Stimulated activated naive CD8-positive, alpha-beta T cell treated with anti-CD3 and anti-CD28 coated beads, Interleukin-15, amount 100 ng/mL, for 72 hours (primary cell): ENCODE measurements at regions not wholly inside any gene's neighbourhood (a gene's known extent, or its start where the extent isn't known, plus 50 kb on each side); places are given as distances from the start of the nearest gene placed in this dataset.
"Not testable (repeated sequence)": the region's sequence is repeated elsewhere in the genome, so short reads cannot be mapped to it uniquely, and the experiment has no call there.

Experiments
- ATAC-seq: fragments of 150-1000 bp; cut with Tn5 transposase; 2 replicates; pipeline ENCODE4 v1.10.0; 2021; ENCODE audit warnings: mild to moderate bottlenecking, moderate library complexity
- DNase-seq, 2 donors: peaks; one replicate each; pipeline ENCODE4 v3.0.0; 2021 to 2022
- H3K27ac Mint-ChIP-seq, 2 donors: one replicate each; pipeline ENCODE4 v1.8.0; 2022; ENCODE audit warnings: mild to moderate bottlenecking in 2 of 2, mixed read lengths in 2 of 2, moderate library complexity in 2 of 2
- H3K27me3 Mint-ChIP-seq: one replicate; pipeline ENCODE4 v1.8.0; 2022; ENCODE audit warnings: mixed read lengths
- H3K4me1 Mint-ChIP-seq: one replicate; pipeline ENCODE4 v1.8.0; 2022; ENCODE audit warnings: mild to moderate bottlenecking, mixed read lengths
- H3K4me3 Mint-ChIP-seq, 2 donors: one replicate each; pipeline ENCODE4 v1.8.0; 2022; ENCODE audit warnings: mild to moderate bottlenecking in 2 of 2, mixed read lengths in 2 of 2, moderate library complexity in 1 of 2
- H3K9me3 Mint-ChIP-seq, 2 donors: one replicate each; pipeline ENCODE4 v1.8.0; 2022; ENCODE audit warnings: mixed read lengths in 2 of 2

DNA sequence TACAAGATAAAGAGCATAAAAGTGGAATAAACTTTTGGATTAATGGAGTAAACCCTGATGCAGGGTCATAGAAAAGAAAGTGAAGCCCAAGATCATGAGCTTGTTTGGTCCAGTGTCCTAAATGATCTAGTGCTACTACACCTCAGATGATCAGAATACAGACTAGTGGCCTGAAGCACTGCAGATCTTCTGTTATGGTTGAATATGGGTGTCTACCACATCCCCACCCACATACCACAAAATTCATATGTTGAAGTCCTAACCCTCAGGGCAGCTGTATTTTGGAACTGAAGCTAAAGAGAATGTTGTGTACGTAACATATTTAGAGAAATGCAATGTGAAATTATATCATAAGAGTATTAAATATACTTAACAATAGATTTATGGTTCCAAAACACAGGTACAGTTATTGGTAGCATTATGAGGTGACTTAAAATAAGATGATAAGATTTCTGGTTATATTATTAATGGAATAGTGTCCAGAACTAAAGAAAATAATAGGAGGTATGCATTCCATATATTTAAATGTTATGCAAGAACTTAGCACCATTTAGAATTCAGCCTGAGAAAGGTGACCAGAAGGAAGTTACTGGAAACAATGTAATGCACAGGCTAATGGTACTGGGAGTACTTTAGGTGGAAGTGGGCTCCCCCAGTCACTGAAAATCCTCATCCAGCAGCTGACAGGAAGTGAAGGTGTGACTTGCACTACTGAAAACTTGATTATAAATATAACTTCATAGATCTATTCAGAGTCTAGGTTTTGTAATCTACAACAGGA is 1155.1 kb downstream of the TAF11L14 start:
- DNase-seq (no peak), ATAC-seq (no peak)
- Mint-ChIP-seq H3K9me3 (no peaks in the 10 kb centered on the region), H3K27me3 (no peaks in the 10 kb centered on the region), H3K27ac (no peak overlapping the region), H3K4me3 (no peak overlapping the region), H3K4me1 (no peaks in the 10 kb centered on the region)

DNA sequence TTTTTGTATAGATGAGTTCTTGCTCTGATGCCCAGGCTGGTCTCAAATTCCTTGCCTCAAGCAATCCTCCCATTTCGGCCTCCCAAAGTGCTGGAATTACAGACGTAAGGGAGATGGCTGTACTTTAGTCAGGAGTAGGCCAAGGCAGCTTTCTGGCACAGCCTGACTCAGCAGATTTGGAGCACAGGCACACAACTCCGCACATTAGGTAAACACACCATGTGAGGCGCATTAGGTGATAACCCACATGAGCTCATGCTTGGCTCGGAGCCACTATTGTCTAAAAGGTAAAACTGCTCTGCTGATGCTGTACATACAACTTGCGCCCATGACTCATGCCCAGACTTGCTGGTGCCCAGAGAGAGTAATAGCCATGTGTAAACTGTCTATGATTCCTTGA is 1157.9 kb downstream of the TAF11L14 start:
- H3K4me1 Mint-ChIP-seq: no peaks in the 10 kb centered on the region
- H3K27me3 Mint-ChIP-seq: no peaks in the 10 kb centered on the region
- ATAC-seq (no peak), DNase-seq (no peak)
- no peak overlapping the region for H3K4me3 Mint-ChIP-seq
- no peak overlapping the region for H3K27ac Mint-ChIP-seq
- H3K9me3 Mint-ChIP-seq: no peaks in the 10 kb centered on the region

DNA sequence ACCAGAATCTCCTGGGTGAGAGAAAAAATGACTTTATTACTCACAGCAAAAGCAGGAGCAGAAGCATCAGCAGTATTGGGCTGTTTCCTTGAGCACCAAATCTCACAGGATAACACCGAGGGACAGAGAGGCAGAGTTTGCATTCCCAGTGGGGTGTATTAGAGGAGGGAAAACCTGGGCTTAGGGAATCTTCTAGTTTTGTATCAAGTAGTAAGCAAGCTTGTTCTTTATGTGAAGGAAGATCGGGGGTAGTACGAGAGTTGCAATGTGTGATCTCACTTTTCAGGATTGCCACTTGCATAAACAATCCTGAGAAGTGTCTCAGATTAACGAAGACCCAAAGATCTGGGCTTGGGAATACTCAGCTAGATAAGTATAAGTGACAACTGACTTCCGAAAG is 1163.0 kb downstream of the TAF11L14 start:
- ATAC-seq: no peak
- H3K4me3 Mint-ChIP-seq: no peak overlapping the region

DNA sequence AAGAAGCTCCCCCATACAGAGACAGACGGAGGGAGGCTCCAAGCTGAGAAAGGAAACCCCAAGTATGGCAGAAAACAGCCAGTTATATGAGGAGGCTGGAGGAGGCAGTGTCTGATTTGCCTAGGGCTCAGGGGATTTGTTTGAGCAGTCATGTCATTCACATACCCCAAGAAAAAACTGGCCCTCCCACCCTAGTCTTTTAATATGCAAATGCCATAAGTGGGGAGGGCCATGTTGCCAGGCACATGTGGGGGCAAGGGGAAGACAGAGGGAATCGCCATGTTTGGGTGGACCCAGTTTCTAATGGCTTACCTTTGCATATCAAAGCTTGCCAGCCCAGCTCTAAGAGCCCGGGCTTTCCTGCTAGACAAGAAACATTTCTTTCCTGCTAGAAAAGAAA is 1163.8 kb downstream of the TAF11L14 start:
- H3K9me3 Mint-ChIP-seq: peaks cover 0 to 9% of the 10 kb centered on the region in 2 donors
- H3K4me3 Mint-ChIP-seq: no peak overlapping the region
- H3K27ac Mint-ChIP-seq: no peak overlapping the region
- H3K4me1 Mint-ChIP-seq: no peaks in the 10 kb centered on the region
- DNase-seq (no peak), ATAC-seq (no peak)
- H3K27me3 Mint-ChIP-seq: no peaks in the 10 kb centered on the region

More for the DNA sequence above, 1163.0 kb downstream of the TAF11L14 start:
- Mint-ChIP-seq H3K9me3 (peaks cover 0 to 9% of the 10 kb centered on the region in 2 donors), H3K27ac (no peak overlapping the region), H3K4me1 (no peaks in the 10 kb centered on the region), H3K27me3 (no peaks in the 10 kb centered on the region)
- DNase-seq: no peak

DNA sequence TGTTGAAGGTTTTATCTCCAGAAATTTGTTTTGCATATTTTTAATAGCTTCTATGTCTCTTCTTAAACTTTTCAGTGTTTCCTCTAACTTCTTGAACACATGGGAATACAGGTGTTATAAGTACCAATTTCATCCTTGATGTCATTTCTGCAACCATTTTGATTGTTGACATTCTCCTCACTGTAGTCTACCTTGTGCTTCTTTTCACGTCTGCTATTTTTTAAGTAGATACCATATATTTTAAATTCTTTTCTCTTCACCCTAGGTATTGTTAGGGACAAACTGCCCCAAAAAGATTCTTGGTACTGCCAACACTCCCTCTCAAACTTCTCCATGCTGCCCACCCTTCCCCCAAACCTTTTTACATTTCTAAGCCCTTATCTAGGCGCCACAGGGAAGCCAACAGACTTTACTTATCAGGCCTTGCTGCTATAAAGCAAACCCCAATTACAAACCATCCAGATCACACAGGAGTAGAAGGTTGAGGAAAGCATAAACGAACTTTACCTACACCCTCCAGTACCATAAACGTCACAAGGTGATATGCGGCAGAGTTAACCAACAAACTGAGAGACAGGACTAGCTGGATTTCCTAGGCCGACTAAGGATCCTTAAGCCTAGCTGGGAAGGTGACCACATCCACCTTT is 1165.3 kb downstream of the TAF11L14 start:
- Mint-ChIP-seq H3K27ac (no peak overlapping the region), H3K9me3 (peaks cover 0 to 9% of the 10 kb centered on the region in 2 donors), H3K4me1 (no peaks in the 10 kb centered on the region), H3K27me3 (no peaks in the 10 kb centered on the region), H3K4me3 (no peak overlapping the region)
- ATAC-seq (no peak), DNase-seq (no peak)

DNA sequence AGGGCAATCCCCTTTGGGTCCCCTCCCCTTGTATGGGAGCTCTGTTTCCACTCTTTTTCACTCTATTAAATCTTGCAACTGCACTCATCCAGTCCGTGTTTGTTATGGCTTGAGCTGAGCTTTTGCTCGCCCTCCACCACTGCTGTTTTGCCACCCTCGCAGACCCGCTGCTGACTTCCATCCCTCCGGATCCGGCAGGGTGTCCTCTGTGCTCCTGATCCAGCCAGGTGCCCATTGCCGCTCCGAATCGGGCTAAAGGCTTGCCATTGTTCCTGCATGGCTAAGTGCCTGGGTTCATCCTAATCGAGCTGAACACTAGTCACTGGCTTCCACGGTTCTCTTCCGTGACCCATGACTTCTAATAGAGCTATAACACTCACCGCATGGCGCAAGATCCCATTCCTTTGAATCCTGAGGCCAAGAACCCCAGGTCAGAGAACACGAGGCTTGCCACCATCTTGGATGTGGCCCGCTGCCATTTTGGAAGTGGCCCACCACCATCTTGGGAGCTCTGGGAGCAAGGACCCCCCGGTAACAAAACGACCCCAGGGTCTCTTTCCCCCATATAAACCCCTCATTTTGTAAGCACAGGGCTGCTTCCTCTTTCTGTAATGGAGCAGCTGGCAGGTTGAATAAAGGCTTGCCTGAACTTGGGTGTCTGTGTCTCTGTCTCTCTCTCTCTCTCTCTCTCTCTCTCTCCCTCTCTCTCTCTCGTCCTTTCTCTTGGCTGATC is 1166.2 kb downstream of the TAF11L14 start:
- no peak overlapping the region for H3K4me3 Mint-ChIP-seq
- ATAC-seq: no peak
- H3K4me1 Mint-ChIP-seq: no peaks in the 10 kb centered on the region
- no peak for DNase-seq
- H3K27me3 Mint-ChIP-seq: no peaks in the 10 kb centered on the region
- peaks cover 0 to 9% of the 10 kb centered on the region in 2 donors for H3K9me3 Mint-ChIP-seq
- H3K27ac Mint-ChIP-seq: no peak overlapping the region

DNA sequence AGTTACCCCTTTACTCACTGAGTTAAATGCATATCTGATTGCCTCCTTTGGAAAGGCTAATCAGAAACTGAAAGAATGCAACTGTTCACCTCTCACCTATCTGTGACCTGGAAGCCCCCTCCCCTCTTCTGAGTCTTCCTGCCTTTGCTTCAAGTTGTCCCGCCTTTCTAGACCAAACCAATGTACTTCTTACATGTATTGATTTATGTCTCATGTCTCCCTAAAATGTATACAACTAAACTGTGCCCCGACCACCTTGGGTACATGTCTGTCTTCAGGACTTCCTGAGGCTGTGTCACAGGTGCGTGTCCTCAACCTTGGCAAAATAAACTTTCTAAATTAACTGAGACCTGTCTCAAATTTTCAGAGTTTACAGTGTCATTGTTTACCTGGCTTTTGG is 1167.2 kb downstream of the TAF11L14 start:
- H3K9me3 Mint-ChIP-seq, DNase-seq, H3K27ac Mint-ChIP-seq, H3K4me1 Mint-ChIP-seq, H3K4me3 Mint-ChIP-seq, H3K27me3 Mint-ChIP-seq, ATAC-seq: not testable (repeated sequence)

DNA sequence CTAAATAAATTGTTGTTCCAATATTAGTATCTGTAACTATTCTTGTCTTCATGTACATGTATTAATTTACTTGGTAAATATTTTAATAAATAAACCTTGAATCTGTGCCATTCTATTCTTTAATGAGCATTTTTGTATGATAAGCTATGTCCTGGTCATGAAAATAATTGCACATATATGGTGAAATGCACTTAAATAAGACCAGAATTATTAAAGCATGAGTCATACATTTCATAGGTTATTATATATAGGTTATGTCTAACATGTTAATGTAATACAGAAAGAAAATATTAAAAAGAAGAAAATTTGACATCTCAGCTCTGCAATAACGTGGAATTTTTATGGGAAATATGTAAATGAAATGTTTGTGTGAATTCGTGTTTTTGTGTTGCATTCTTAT is 1168.1 kb downstream of the TAF11L14 start:
- ATAC-seq (no peak), DNase-seq (no peak)
- Mint-ChIP-seq H3K4me3 (no peak overlapping the region), H3K4me1 (no peaks in the 10 kb centered on the region), H3K27ac (no peak overlapping the region), H3K27me3 (no peaks in the 10 kb centered on the region), H3K9me3 (peaks cover 0 to 9% of the 10 kb centered on the region in 2 donors)

DNA sequence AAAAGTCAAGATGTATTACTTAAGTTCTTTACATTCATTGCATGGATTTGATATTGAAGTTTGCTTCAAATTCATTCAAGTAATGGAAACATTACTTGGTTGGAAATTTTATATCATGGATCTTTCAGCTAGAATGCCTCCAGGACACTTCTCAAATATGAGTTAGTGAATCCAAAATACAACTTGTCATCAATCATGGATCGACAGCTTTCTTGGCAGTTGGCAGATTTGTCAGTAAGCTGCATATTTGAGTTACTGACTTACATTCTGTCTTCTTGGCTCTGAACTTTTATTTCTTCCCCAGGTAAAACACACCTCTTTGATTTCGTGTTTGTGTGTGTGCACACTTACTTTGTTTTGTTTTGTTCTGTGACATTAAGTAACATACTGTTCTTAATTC is 1171.1 kb downstream of the TAF11L14 start:
- Mint-ChIP-seq H3K9me3 (peaks cover 0 to 6% of the 10 kb centered on the region in 2 donors), H3K27me3 (no peaks in the 10 kb centered on the region), H3K4me1 (no peaks in the 10 kb centered on the region), H3K4me3 (no peak overlapping the region), H3K27ac (no peak overlapping the region)
- DNase-seq (no peak), ATAC-seq (no peak)

DNA sequence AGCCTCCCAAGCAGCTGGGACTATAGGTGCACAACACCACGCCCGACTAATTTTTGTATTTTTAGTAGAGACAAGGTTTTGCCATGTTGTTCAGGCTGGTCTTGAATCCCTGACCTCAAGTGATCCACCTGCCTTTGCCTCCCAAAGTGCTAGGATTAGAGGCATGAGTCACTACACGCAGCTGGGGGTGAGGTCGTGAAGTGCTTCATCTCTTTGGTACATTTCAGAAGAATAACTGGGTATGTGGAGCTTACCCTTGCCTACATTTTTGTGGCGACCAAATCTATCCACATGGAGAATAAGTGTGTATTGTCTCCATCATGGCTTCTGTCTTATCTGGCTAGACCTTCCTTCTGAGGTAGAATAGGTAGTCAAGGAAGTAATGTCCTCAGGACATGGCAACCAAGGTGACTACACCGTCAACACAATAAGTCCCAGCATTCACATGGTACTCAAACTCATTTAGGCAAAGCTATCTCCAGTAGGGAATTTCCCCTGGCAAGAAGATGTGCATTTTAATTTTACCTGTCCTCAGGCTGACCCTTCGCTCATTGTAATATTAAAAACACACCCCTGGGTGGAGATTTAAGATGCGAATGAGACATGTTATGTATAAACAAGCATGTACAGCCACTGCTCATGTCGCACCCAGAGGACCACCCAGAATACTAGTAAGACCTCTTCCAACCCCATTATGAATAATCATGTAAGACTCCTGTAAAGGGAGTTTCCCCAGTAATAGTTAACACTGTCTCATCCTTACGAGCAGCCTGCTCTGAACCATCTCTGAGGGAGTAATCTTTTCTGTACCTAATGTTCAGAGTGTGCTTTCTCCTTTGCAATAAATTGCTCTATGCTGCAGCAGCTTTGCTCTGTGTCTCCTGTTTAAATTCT is 1173.2 kb downstream of the TAF11L14 start:
- no peaks in the 10 kb centered on the region for H3K4me1 Mint-ChIP-seq
- no peak for ATAC-seq

DNA sequence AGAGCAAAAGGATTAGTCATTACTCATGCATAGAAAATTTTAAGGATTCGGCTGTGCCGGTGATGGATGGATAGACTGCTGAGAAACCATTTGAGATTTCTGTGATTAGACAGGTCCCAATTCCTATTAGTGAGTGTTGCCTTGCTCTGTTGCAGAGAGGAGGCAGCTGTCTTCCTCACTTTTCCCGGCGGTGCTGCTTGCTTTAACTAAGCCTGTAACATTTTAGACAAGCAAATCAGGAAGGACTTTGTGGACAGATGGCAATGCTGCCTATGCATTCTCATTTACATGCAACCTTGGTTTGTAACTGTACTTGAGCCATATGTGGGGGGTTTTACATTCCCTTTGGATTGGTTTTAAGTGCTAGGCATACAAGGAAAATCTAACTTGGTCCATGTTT is 1176.3 kb downstream of the CDH18 start:
- Mint-ChIP-seq H3K4me1 (no peaks in the 10 kb centered on the region), H3K27me3 (no peaks in the 10 kb centered on the region), H3K4me3 (no peak overlapping the region), H3K27ac (no peak overlapping the region), H3K9me3 (no peaks in the 10 kb centered on the region)
- no peak for ATAC-seq
- no peak for DNase-seq

More for the DNA sequence above, 1173.2 kb downstream of the TAF11L14 start:
- no peaks in the 10 kb centered on the region for H3K9me3 Mint-ChIP-seq
- H3K27me3 Mint-ChIP-seq: no peaks in the 10 kb centered on the region
- no peak overlapping the region for H3K4me3 Mint-ChIP-seq
- no peak overlapping the region for H3K27ac Mint-ChIP-seq
- DNase-seq: no peak

DNA sequence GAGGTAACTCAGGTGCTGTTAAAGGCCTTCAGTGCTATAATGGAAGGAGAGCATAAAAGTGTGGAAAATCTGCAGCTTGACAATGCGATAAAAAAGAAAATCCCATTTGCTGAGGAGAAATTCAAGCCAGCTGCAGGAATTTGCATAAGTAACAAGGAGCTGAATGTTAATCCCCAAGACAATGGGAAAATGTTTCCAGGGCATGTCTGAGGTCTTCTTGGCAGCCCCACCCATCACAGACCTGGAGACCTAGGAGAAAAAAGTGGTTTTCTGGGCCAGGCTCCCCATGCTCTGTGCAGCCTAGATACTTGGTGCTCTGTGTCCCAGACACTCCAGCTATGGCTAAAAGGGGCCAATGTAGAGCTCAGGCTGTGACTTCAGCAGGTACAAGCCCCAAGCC is 1159.6 kb downstream of the CDH18 start:
- H3K9me3 Mint-ChIP-seq: peaks cover 4 to 7% of the 10 kb centered on the region in 2 donors
- no peaks in the 10 kb centered on the region for H3K4me1 Mint-ChIP-seq
- ATAC-seq (no peak), DNase-seq (no peak)
- no peaks in the 10 kb centered on the region for H3K27me3 Mint-ChIP-seq
- H3K27ac Mint-ChIP-seq: no peak overlapping the region
- no peak overlapping the region for H3K4me3 Mint-ChIP-seq

DNA sequence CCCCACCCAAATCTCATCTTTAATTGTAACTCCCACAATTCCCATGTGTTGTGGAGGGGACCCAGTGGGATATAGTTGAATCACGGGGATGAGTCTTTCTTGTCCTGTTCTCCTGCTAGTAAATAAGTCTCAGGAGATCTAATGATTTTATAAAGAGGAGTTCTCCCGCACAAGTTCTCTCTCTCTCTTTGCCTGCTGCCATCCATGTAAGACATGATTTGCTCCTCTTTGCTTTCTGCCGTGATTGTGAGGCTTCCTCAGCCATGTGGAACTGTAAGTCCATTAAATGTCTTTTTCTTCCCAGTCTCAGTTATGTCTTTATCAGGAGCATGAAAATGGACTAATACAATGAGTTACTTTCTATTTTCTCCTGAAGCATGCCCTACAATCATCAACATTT is 1158.5 kb downstream of the CDH18 start:
- ATAC-seq (no peak), DNase-seq (no peak)
- Mint-ChIP-seq H3K27me3 (no peaks in the 10 kb centered on the region), H3K4me3 (no peak overlapping the region), H3K27ac (no peak overlapping the region), H3K4me1 (no peaks in the 10 kb centered on the region), H3K9me3 (peaks cover 4 to 7% of the 10 kb centered on the region in 2 donors)

DNA sequence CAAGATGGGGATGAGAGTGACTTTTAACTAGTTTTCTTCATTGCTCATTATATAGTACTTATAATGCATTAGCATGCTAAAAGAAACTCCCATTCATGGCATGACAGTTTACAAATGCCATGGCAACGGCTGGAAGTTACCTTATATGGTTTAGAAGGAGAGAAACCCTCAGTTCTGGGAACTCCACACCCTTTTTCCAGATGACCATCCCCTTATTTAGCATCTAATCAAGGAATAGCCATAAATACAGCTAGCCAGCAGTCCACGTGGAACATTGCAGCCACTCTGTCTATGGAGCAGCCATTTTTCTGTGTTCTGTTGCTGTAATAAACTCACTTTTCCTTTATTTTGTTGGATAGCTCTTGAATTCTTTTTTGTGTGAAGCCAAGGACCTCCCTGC is 1137.8 kb downstream of the CDH18 start:
- Mint-ChIP-seq H3K4me3 (no peak overlapping the region), H3K27me3 (no peaks in the 10 kb centered on the region), H3K9me3 (peaks cover 2 to 10% of the 10 kb centered on the region in 2 donors), H3K4me1 (no peaks in the 10 kb centered on the region), H3K27ac (no peak overlapping the region)
- DNase-seq (no peak), ATAC-seq (no peak)

DNA sequence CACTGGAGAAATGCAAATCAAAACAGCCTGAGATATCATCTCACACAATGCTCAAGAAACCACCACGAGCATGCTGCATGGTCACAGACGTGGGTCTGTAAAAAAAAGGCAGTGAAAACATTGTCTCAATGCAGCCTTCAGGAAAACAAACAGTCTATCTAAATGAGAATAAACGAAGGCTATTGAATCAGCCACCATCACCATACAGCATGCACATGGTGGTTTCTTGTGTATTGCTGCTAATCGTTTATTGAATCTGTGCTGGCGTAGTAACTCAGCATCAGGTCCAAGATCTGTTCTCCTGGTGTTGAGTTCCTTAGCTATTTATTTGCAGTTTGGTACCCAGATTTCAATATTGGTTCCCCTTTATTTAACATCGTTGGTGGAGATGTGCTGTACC is 1115.0 kb downstream of the CDH18 start:
- H3K4me3 Mint-ChIP-seq: no peak overlapping the region
- DNase-seq: no peak
- H3K27ac Mint-ChIP-seq: no peak overlapping the region
- no peaks in the 10 kb centered on the region for H3K4me1 Mint-ChIP-seq
- no peaks in the 10 kb centered on the region for H3K9me3 Mint-ChIP-seq
- no peak for ATAC-seq
- H3K27me3 Mint-ChIP-seq: no peaks in the 10 kb centered on the region
